IPS-18a (cell line): ENCODE measurements at regions not wholly inside any gene's neighbourhood (a gene's known extent, or its start where the extent isn't known, plus 50 kb on each side); places are given as distances from the start of the nearest gene placed in this dataset.
"Not testable (repeated sequence)": the region's sequence is repeated elsewhere in the genome, so short reads cannot be mapped to it uniquely, and the experiment has no call there.

Source experiments
- H3K27ac ChIP-seq: one replicate; pipeline ENCODE4 v1.5.1; 2013; ENCODE audit warnings: low read length
- H3K27me3 ChIP-seq: one replicate; pipeline ENCODE4 v1.6.1; 2013; ENCODE audit warnings: mild to moderate bottlenecking, low read length; ENCODE audit not compliant: control insufficient read depth, insufficient read depth
- H3K36me3 ChIP-seq: one replicate; pipeline ENCODE4 v1.6.1; 2013; ENCODE audit warnings: low read depth, low read length; ENCODE audit not compliant: control insufficient read depth
- H3K4me1 ChIP-seq: one replicate; pipeline ENCODE4 v1.6.1; 2013; ENCODE audit warnings: low read depth, low read length; ENCODE audit not compliant: control insufficient read depth
- H3K4me3 ChIP-seq: one replicate; pipeline ENCODE4 v1.5.1; 2013; ENCODE audit warnings: low read length
- H3K9ac ChIP-seq: one replicate; pipeline ENCODE4 v1.6.1; 2013; ENCODE audit warnings: mild to moderate bottlenecking, low read length, moderate library complexity
- H3K9me3 ChIP-seq: one replicate; pipeline ENCODE4 v1.6.1; 2013; ENCODE audit warnings: low read depth, low read length; ENCODE audit not compliant: control insufficient read depth

GRCh38 chr2:439077-439476 lies 151.2 kb upstream of the ALKAL2 start:
- H3K4me3 ChIP-seq = no peak overlapping the region
- no peak overlapping the region for H3K9ac ChIP-seq
- H3K9me3 ChIP-seq = no peaks in the 10 kb centered on the region
- H3K27ac ChIP-seq = no peak overlapping the region
- peaks cover 4% of the 10 kb centered on the region for H3K4me1 ChIP-seq
- H3K36me3 ChIP-seq = no peaks in the 10 kb centered on the region
- no peaks in the 10 kb centered on the region for H3K27me3 ChIP-seq

GRCh38 chr2:437756-438393 lies 150.0 kb upstream of the ALKAL2 start:
- Histone ChIP-seq H3K9ac (no peak overlapping the region), H3K9me3 (no peaks in the 10 kb centered on the region), H3K27ac (no peak overlapping the region), H3K36me3 (no peaks in the 10 kb centered on the region), H3K27me3 (no peaks in the 10 kb centered on the region), H3K4me3 (no peak overlapping the region), H3K4me1 (peaks cover 10% of the 10 kb centered on the region)

GRCh38 chr2:437180-437579 lies 149.3 kb upstream of the ALKAL2 start:
- Histone ChIP-seq H3K4me1 (peaks cover 13% of the 10 kb centered on the region), H3K9ac (no peak overlapping the region), H3K9me3 (no peaks in the 10 kb centered on the region), H3K36me3 (no peaks in the 10 kb centered on the region), H3K27me3 (no peaks in the 10 kb centered on the region), H3K4me3 (no peak overlapping the region), H3K27ac (no peak overlapping the region)

- Histone ChIP-seq H3K9ac (no peak overlapping the region), H3K27ac (no peak overlapping the region), H3K4me3 (no peak overlapping the region), H3K36me3 (no peaks in the 10 kb centered on the region), H3K9me3 (no peaks in the 10 kb centered on the region), H3K27me3 (no peaks in the 10 kb centered on the region), H3K4me1 (peaks cover 13% of the 10 kb centered on the region)
Observed at GRCh38 chr2:436205-436604, 148.3 kb upstream of the ALKAL2 start.

GRCh38 chr2:434625-435024 lies 146.7 kb upstream of the ALKAL2 start:
- Histone ChIP-seq H3K4me3 (no peak overlapping the region), H3K9ac (no peak overlapping the region), H3K36me3 (no peaks in the 10 kb centered on the region), H3K9me3 (no peaks in the 10 kb centered on the region), H3K4me1 (peaks cover 13% of the 10 kb centered on the region), H3K27ac (no peak overlapping the region), H3K27me3 (no peaks in the 10 kb centered on the region)

GRCh38 chr2:433216-433615 lies 145.3 kb upstream of the ALKAL2 start:
- H3K9ac ChIP-seq = no peak overlapping the region
- no peaks in the 10 kb centered on the region for H3K36me3 ChIP-seq
- H3K27me3 ChIP-seq = no peaks in the 10 kb centered on the region
- H3K4me1 ChIP-seq = peaks cover 13% of the 10 kb centered on the region
- H3K9me3 ChIP-seq = no peaks in the 10 kb centered on the region
- H3K4me3 ChIP-seq = no peak overlapping the region
- no peak overlapping the region for H3K27ac ChIP-seq

GRCh38 chr2:430291-431040 lies 142.6 kb upstream of the ALKAL2 start:
- Histone ChIP-seq H3K9me3 (no peaks in the 10 kb centered on the region), H3K27me3 (no peaks in the 10 kb centered on the region), H3K4me3 (no peak overlapping the region), H3K9ac (no peak overlapping the region), H3K4me1 (peaks cover 13% of the 10 kb centered on the region), H3K27ac (no peak overlapping the region), H3K36me3 (no peaks in the 10 kb centered on the region)

GRCh38 chr2:429575-430254 lies 141.8 kb upstream of the ALKAL2 start:
- Histone ChIP-seq H3K27ac (no peak overlapping the region), H3K9ac (no peak overlapping the region), H3K9me3 (no peaks in the 10 kb centered on the region), H3K4me3 (no peak overlapping the region), H3K4me1 (peaks cover 13% of the 10 kb centered on the region), H3K27me3 (no peaks in the 10 kb centered on the region), H3K36me3 (no peaks in the 10 kb centered on the region)

GRCh38 chr2:429142-429541 lies 141.3 kb upstream of the ALKAL2 start:
- no peak overlapping the region for H3K4me3 ChIP-seq
- no peak overlapping the region for H3K27ac ChIP-seq
- H3K4me1 ChIP-seq = peaks cover 9% of the 10 kb centered on the region
- no peaks in the 10 kb centered on the region for H3K27me3 ChIP-seq
- no peak overlapping the region for H3K9ac ChIP-seq
- no peaks in the 10 kb centered on the region for H3K9me3 ChIP-seq
- H3K36me3 ChIP-seq = no peaks in the 10 kb centered on the region

- H3K9me3 ChIP-seq = no peaks in the 10 kb centered on the region
- no peaks in the 10 kb centered on the region for H3K27me3 ChIP-seq
- H3K4me1 ChIP-seq = peaks cover 9% of the 10 kb centered on the region
- H3K9ac ChIP-seq = no peak overlapping the region
- no peak overlapping the region for H3K27ac ChIP-seq
- no peaks in the 10 kb centered on the region for H3K36me3 ChIP-seq
- H3K4me3 ChIP-seq = no peak overlapping the region
Observed at GRCh38 chr2:428591-428990, 140.7 kb upstream of the ALKAL2 start.

- not testable (repeated sequence) for H3K4me1 ChIP-seq, H3K9me3 ChIP-seq, H3K4me3 ChIP-seq, H3K36me3 ChIP-seq, H3K27me3 ChIP-seq, H3K9ac ChIP-seq, H3K27ac ChIP-seq
Observed at GRCh38 chr2:426696-427095, 138.8 kb upstream of the ALKAL2 start.
